ENCODE measurements at regions not wholly inside any gene's neighbourhood (a gene's known extent, or its start where the extent isn't known, plus 50 kb on each side); places are given as distances from the start of the nearest gene placed in this dataset.

- TF ChIP-seq CTCF (conservative IDR thresholded peaks at IDR 0.05) (no peak), EZH2 (IDR thresholded peaks at IDR 0.05; ENCODE audit: low read depth) (no peak)
These were observed 786.5 kb downstream of the LRRIQ3 start for GRCh38 chr1:73411479-73411878.

Data from PC-9 (cell line).